ENCODE measurements at regions not wholly inside any gene's neighbourhood (a gene's known extent, or its start where the extent isn't known, plus 50 kb on each side); places are given as distances from the start of the nearest gene placed in this dataset.

DNA sequence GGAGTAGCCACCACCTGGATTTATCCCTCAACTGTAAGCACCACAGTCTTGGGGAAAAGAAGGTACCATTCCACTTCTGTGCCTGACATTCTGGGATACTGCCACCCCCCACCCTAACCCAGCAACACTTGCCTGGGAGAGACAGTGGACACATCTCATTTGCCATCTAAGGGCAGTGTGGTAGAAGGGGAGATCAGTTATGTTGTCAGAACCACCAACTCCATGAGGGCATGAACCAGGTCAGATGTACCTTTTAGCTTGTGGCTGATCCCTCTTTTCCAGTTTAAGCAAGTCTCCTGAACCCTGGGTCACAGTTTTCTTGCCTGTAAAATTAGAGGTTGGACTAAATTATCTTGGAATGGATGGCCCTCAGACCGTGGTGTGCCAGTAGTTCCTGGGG, 165.5 kb downstream of the SCP2D1 start:
- H4K20me1 ChIP-seq (ENCODE audit: insufficient read depth): no peaks in the 10 kb centered on the region
- H2AFZ ChIP-seq (ENCODE audit: low read depth, low read length, poor library complexity, severe bottlenecking): no peak overlapping the region
- TF ChIP-seq SIN3A (IDR thresholded peaks at IDR 0.05; ENCODE audit: low read depth) (no peak), ZFX (IDR thresholded peaks at IDR 0.05) (no peak), POLR2A (IDR thresholded peaks at IDR 0.05; ENCODE audit: borderline replicate concordance, extremely low read depth, insufficient read depth, insufficient read length) (no peak), TCF7L2 (IDR thresholded peaks at IDR 0.05; ENCODE audit: borderline replicate concordance, extremely low read depth, insufficient read depth, insufficient read length) (no peak), SP1 (IDR thresholded peaks at IDR 0.05; ENCODE audit: low read depth) (no peak), EZH2 (IDR thresholded peaks at IDR 0.05) (no peak), ELF1 (IDR thresholded peaks at IDR 0.05; ENCODE audit: borderline replicate concordance, low read depth) (no peak), RAD21 (IDR thresholded peaks at IDR 0.05; ENCODE audit: low read depth) (no peak), CBX3 (IDR thresholded peaks at IDR 0.05; ENCODE audit: low read depth) (no peak), YY1 (IDR thresholded peaks at IDR 0.05; ENCODE audit: extremely low read depth, insufficient replicate concordance, low read depth, low read length) (no peak)
- TF ChIP-seq, protein P1, sequence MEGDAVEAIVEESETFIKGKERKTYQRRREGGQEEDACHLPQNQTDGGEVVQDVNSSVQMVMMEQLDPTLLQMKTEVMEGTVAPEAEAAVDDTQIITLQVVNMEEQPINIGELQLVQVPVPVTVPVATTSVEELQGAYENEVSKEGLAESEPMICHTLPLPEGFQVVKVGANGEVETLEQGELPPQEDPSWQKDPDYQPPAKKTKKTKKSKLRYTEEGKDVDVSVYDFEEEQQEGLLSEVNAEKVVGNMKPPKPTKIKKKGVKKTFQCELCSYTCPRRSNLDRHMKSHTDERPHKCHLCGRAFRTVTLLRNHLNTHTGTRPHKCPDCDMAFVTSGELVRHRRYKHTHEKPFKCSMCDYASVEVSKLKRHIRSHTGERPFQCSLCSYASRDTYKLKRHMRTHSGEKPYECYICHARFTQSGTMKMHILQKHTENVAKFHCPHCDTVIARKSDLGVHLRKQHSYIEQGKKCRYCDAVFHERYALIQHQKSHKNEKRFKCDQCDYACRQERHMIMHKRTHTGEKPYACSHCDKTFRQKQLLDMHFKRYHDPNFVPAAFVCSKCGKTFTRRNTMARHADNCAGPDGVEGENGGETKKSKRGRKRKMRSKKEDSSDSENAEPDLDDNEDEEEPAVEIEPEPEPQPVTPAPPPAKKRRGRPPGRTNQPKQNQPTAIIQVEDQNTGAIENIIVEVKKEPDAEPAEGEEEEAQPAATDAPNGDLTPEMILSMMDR (IDR thresholded peaks at IDR 0.05 in 2 of 3, conservative IDR thresholded peaks at IDR 0.05 in 1 of 3; ENCODE audit: borderline replicate concordance in 1 of 3, insufficient read depth in 1 of 3, low read depth in 2 of 3, low read length in 2 of 3): no peak
- TF ChIP-seq, protein P2, sequence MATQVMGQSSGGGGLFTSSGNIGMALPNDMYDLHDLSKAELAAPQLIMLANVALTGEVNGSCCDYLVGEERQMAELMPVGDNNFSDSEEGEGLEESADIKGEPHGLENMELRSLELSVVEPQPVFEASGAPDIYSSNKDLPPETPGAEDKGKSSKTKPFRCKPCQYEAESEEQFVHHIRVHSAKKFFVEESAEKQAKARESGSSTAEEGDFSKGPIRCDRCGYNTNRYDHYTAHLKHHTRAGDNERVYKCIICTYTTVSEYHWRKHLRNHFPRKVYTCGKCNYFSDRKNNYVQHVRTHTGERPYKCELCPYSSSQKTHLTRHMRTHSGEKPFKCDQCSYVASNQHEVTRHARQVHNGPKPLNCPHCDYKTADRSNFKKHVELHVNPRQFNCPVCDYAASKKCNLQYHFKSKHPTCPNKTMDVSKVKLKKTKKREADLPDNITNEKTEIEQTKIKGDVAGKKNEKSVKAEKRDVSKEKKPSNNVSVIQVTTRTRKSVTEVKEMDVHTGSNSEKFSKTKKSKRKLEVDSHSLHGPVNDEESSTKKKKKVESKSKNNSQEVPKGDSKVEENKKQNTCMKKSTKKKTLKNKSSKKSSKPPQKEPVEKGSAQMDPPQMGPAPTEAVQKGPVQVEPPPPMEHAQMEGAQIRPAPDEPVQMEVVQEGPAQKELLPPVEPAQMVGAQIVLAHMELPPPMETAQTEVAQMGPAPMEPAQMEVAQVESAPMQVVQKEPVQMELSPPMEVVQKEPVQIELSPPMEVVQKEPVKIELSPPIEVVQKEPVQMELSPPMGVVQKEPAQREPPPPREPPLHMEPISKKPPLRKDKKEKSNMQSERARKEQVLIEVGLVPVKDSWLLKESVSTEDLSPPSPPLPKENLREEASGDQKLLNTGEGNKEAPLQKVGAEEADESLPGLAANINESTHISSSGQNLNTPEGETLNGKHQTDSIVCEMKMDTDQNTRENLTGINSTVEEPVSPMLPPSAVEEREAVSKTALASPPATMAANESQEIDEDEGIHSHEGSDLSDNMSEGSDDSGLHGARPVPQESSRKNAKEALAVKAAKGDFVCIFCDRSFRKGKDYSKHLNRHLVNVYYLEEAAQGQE (IDR thresholded peaks at IDR 0.05; ENCODE audit: low read depth): no peak

More for the DNA sequence above, 165.5 kb downstream of the SCP2D1 start:
- Histone ChIP-seq H3K9me3 (ENCODE audit: control insufficient read depth in 1 of 2, insufficient read depth in 1 of 2, low read depth in 1 of 2, low read length in 2 of 2) (no peaks in the 10 kb centered on the region), H3K27me3 (ENCODE audit: insufficient read depth, low read length) (peaks cover 4% of the 10 kb centered on the region; the same call in 1 of the 2 replicates), H3K4me3 (replicated peaks in 1 of 2; ENCODE audit: low read depth in 1 of 2, low read length in 2 of 2) (no peak overlapping the region), H3K9me2 (ENCODE audit: insufficient read depth) (no peaks in the 10 kb centered on the region), H3K4me1 (ENCODE audit: control insufficient read depth in 1 of 2, insufficient read depth in 2 of 2, low read length in 2 of 2) (no peaks in the 10 kb centered on the region), H3K27ac (ENCODE audit: low read depth, low read length) (no peak overlapping the region), H3K4me2 (ENCODE audit: low read length) (no peak overlapping the region), H3K79me2 (ENCODE audit: insufficient read depth, low read length) (no peaks in the 10 kb centered on the region), H3K9ac (ENCODE audit: low read length) (no peak overlapping the region), H3K36me3 (ENCODE audit: control insufficient read depth in 1 of 2, insufficient read depth in 2 of 2, low read length in 2 of 2) (no peaks in the 10 kb centered on the region)
- POLR2A ChIA-PET: no interaction called here
- no peak for ATAC-seq
- no peak for DNase-seq (ENCODE audit: low read depth, low spot score)
- intact Hi-C loops (cut with micrococcal nuclease): no loop called here
- RAD21 ChIA-PET (ENCODE audit: low non-redundant PET in 1 of 2, low total read pairs in 2 of 2, uncharacterized antibody in 2 of 2, unreplicated experiment in 2 of 2): no interaction called here
- CTCF ChIA-PET: no interaction called here
- BruUV-seq (replicated peaks): no TSS peak
